ENCODE measurements at regions not wholly inside any gene's neighbourhood (a gene's known extent, or its start where the extent isn't known, plus 50 kb on each side); places are given as distances from the start of the nearest gene placed in this dataset.

DNA sequence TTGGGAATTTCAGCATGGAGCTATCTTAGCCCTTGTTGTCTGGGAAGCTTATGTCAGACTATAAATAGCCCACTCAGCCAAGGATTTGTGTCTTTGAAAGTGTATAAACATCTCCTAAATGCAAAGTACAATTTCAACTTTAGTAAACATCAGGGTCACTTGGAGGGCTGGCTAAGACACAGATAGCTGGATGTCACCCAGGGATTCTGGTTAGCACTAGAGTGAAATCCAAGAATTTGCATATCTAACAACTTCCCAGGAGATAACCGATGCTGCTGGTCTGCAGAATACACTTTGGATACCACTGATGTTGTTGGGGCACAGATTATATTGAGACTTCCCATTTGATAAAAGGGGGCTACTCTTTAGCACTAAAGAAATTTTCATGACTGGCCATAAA lies 130.9 kb downstream of the PAX1 start:
- TF ChIP-seq, protein P1, sequence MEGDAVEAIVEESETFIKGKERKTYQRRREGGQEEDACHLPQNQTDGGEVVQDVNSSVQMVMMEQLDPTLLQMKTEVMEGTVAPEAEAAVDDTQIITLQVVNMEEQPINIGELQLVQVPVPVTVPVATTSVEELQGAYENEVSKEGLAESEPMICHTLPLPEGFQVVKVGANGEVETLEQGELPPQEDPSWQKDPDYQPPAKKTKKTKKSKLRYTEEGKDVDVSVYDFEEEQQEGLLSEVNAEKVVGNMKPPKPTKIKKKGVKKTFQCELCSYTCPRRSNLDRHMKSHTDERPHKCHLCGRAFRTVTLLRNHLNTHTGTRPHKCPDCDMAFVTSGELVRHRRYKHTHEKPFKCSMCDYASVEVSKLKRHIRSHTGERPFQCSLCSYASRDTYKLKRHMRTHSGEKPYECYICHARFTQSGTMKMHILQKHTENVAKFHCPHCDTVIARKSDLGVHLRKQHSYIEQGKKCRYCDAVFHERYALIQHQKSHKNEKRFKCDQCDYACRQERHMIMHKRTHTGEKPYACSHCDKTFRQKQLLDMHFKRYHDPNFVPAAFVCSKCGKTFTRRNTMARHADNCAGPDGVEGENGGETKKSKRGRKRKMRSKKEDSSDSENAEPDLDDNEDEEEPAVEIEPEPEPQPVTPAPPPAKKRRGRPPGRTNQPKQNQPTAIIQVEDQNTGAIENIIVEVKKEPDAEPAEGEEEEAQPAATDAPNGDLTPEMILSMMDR (IDR thresholded peaks at IDR 0.05; ENCODE audit: insufficient read depth, low read length, poor library complexity, severe bottlenecking), result no peak
- TF ChIP-seq EZH2phosphoT487 (conservative IDR thresholded peaks at IDR 0.05; ENCODE audit: low read length), result no peak
